ENCODE measurements at regions not wholly inside any gene's neighbourhood (a gene's known extent, or its start where the extent isn't known, plus 50 kb on each side); places are given as distances from the start of the nearest gene placed in this dataset.

DNA sequence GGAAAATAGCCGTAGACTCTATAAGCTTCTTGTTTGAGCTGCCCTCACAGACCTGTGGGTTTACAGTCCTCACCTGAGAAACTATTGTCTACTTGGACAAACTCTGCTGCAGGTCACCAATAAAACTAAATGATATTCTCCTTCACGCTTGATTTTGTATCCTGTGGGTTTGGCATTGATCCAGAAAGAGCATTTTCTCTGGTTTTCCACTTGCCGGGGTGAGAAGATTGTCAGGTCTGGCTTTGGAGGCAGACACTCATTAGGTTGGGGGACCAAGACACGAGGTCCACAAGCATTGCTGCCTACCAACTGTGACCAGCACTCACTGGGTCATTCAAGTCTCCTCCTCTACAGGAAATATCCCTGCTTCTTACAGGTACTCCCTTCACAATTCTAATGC lies 68.5 kb downstream of the CDC14C start:
- no peak for TF ChIP-seq YY1 (IDR thresholded peaks at IDR 0.05; ENCODE audit: insufficient read depth, insufficient read length)
- TF ChIP-seq SUZ12 (IDR thresholded peaks at IDR 0.05; ENCODE audit: extremely low read depth, insufficient read depth, insufficient read length) = no peak
- TF ChIP-seq ZNF274 (IDR thresholded peaks at IDR 0.05; ENCODE audit: low read depth, low read length) = no peak
- no peaks in the 10 kb centered on the region for H3K36me3 ChIP-seq (ENCODE audit: insufficient read depth, insufficient read length, low read length)
- no peak for DNase-seq (ENCODE audit: low read depth, low spot score)
- no peaks in the 10 kb centered on the region for H3K27me3 ChIP-seq (ENCODE audit: insufficient read depth, insufficient read length)
- no peak overlapping the region for H3K4me3 ChIP-seq (ENCODE audit: insufficient read length, low read depth)
- H3K4me1 ChIP-seq (ENCODE audit: insufficient read depth, insufficient read length) = no peaks in the 10 kb centered on the region
- no peak overlapping the region for H3K9ac ChIP-seq (ENCODE audit: insufficient read length, low read depth)
- H3K9me3 ChIP-seq (ENCODE audit: insufficient read depth, low read length) = no peaks in the 10 kb centered on the region

DNA sequence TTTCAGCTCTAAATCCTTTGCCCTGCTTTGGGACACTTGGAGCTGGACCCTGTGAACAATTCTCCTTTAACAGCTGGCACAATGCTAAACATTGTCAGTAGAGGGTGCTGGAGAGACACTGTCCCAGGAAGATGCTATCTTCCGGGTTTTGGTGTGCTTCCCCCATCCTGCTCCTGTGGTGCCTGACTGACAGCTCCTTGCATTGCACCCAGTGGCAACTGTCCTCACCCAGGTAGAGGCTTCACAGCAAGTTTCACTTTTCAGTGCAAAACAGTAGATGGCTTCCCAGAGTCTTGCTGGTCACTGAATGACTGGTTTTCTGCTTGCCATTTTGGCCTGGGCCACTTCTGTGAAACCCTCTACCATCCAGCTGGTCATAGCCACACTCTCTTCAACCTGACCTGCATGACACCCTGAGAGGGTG lies 77.3 kb downstream of the CDC14C start:
- no peaks in the 10 kb centered on the region for H3K9me3 ChIP-seq (ENCODE audit: insufficient read depth, low read length)
- DNase-seq (ENCODE audit: low read depth, low spot score) = peak; percentile 87
- no peaks in the 10 kb centered on the region for H3K27me3 ChIP-seq (ENCODE audit: insufficient read depth, insufficient read length)
- no peak overlapping the region for H3K4me3 ChIP-seq (ENCODE audit: insufficient read length, low read depth)
- no peaks in the 10 kb centered on the region for H3K36me3 ChIP-seq (ENCODE audit: insufficient read depth, insufficient read length, low read length)
- H3K9ac ChIP-seq (ENCODE audit: insufficient read length, low read depth) = no peak overlapping the region
- no peak for TF ChIP-seq YY1 (IDR thresholded peaks at IDR 0.05; ENCODE audit: insufficient read depth, insufficient read length)
- H3K4me1 ChIP-seq (ENCODE audit: insufficient read depth, insufficient read length) = no peaks in the 10 kb centered on the region

DNA sequence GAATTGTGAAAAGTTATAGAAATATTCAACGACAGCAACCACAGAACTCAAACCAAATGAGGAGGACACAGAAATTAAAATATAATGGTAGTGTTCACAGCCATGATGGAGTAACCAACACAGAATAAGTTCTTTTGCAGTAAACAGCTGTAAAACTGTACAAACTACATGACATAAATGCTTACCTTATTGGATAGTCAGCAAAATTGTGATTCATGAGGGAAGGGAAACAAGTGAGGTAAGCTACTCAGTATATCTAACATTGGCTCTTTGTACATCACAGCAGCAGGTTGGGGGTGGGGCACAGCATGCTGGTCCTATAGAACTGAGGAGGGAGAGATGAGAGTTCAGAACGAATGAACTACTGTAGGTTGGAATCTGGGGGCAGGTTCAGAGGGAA lies 86.4 kb downstream of the CDC14C start:
- H3K27me3 ChIP-seq (ENCODE audit: insufficient read depth, insufficient read length) = no peaks in the 10 kb centered on the region
- H3K4me3 ChIP-seq (ENCODE audit: insufficient read length, low read depth) = no peak overlapping the region
- H3K9me3 ChIP-seq (ENCODE audit: insufficient read depth, low read length) = peaks cover 13% of the 10 kb centered on the region
- TF ChIP-seq ZNF274 (IDR thresholded peaks at IDR 0.05; ENCODE audit: low read depth, low read length) (no peak), YY1 (IDR thresholded peaks at IDR 0.05; ENCODE audit: insufficient read depth, insufficient read length) (no peak), SUZ12 (IDR thresholded peaks at IDR 0.05; ENCODE audit: extremely low read depth, insufficient read depth, insufficient read length) (no peak)
- DNase-seq (ENCODE audit: low read depth, low spot score) = no peak
- no peaks in the 10 kb centered on the region for H3K36me3 ChIP-seq (ENCODE audit: insufficient read depth, insufficient read length, low read length)
- no peaks in the 10 kb centered on the region for H3K4me1 ChIP-seq (ENCODE audit: insufficient read depth, insufficient read length)
- no peak overlapping the region for H3K9ac ChIP-seq (ENCODE audit: insufficient read length, low read depth)

DNA sequence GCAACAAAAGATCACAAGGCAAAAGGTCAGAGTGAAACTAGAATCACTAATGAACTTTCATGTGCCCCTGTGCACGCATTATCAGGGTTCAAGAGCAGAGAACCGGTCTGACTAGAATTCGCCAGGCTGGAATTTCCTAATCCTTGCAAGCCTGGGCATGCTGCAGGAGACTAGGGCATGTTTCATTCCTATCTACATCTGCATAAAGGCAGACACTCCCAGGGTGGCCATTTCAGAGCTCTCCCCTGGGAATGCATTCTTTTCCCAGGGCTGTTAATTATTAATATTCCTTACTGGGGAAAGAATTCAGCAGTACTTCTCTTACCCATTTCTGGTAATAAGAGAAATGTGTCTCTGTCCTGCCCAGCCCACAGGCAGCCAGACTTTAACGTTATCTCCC lies 90.5 kb downstream of the CDC14C start:
- Histone ChIP-seq H3K4me3 (ENCODE audit: insufficient read length, low read depth) (no peak overlapping the region), H3K9ac (ENCODE audit: insufficient read length, low read depth) (no peak overlapping the region), H3K9me3 (ENCODE audit: insufficient read depth, low read length) (peaks cover 21% of the 10 kb centered on the region; the same call in 1 of the 2 replicates), H3K4me1 (ENCODE audit: insufficient read depth, insufficient read length) (no peaks in the 10 kb centered on the region), H3K36me3 (ENCODE audit: insufficient read depth, insufficient read length, low read length) (no peaks in the 10 kb centered on the region), H3K27me3 (ENCODE audit: insufficient read depth, insufficient read length) (no peaks in the 10 kb centered on the region)
- DNase-seq (ENCODE audit: low read depth, low spot score) = no peak
- TF ChIP-seq SUZ12 (IDR thresholded peaks at IDR 0.05; ENCODE audit: extremely low read depth, insufficient read depth, insufficient read length) = no peak
- no peak for TF ChIP-seq YY1 (IDR thresholded peaks at IDR 0.05; ENCODE audit: insufficient read depth, insufficient read length)
- no peak for TF ChIP-seq ZNF274 (IDR thresholded peaks at IDR 0.05; ENCODE audit: low read depth, low read length)

DNA sequence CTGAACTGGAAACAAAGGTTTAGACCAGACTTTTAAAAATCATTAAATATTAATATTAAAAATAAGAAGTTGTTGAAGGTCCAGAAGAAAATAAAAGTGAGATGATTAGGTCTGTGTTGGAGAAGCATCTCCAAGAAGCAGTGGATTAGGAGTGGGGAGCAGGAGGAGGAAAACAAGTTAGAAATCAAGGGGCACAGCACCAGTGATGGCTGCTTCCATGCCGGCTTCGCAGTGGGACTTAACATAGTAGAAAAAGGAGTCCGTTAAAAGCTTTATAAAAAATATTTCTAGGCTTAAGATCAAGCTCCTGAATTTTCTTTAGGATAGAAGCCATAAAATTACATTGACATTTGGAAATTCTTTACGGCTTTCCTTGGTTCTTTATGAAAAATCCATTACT lies 95.8 kb downstream of the CDC14C start:
- H3K9ac ChIP-seq (ENCODE audit: insufficient read length, low read depth) = no peak overlapping the region
- no peaks in the 10 kb centered on the region for H3K4me1 ChIP-seq (ENCODE audit: insufficient read depth, insufficient read length)
- H3K36me3 ChIP-seq (ENCODE audit: insufficient read depth, insufficient read length, low read length) = no peaks in the 10 kb centered on the region
- DNase-seq (ENCODE audit: low read depth, low spot score) = no peak
- no peak overlapping the region for H3K4me3 ChIP-seq (ENCODE audit: insufficient read length, low read depth)
- H3K9me3 ChIP-seq (ENCODE audit: insufficient read depth, low read length) = peaks cover 12% of the 10 kb centered on the region; the same call in 1 of the 2 replicates
- no peaks in the 10 kb centered on the region for H3K27me3 ChIP-seq (ENCODE audit: insufficient read depth, insufficient read length)
- no peak for TF ChIP-seq SUZ12 (IDR thresholded peaks at IDR 0.05; ENCODE audit: extremely low read depth, insufficient read depth, insufficient read length)
- no peak for TF ChIP-seq YY1 (IDR thresholded peaks at IDR 0.05; ENCODE audit: insufficient read depth, insufficient read length)
- no peak for TF ChIP-seq ZNF274 (IDR thresholded peaks at IDR 0.05; ENCODE audit: low read depth, low read length)

DNA sequence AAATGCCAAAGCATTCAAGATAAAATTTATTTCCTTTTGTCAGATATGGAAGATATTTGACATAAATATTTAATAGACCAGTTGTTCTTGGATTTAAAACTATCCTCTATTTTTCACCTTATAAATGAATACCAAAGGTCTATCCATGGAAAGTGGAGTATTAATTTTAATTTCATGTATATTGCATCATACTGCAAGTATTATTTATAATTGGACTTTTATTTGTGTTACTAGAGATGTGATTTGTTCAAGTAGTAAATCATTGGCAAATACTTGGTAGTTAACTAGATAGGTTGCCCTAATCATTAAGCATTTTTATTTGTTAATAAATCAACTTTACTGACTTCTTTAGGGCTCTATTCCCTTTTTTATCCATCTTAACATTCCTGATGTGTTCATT lies 98.1 kb downstream of the CDC14C start:
- Histone ChIP-seq H3K4me1 (ENCODE audit: insufficient read depth, insufficient read length) (no peaks in the 10 kb centered on the region), H3K9ac (ENCODE audit: insufficient read length, low read depth) (no peak overlapping the region), H3K9me3 (ENCODE audit: insufficient read depth, low read length) (no peaks in the 10 kb centered on the region), H3K4me3 (ENCODE audit: insufficient read length, low read depth) (no peak overlapping the region), H3K27me3 (ENCODE audit: insufficient read depth, insufficient read length) (no peaks in the 10 kb centered on the region), H3K36me3 (ENCODE audit: insufficient read depth, insufficient read length, low read length) (no peaks in the 10 kb centered on the region)
- no peak for DNase-seq (ENCODE audit: low read depth, low spot score)
- no peak for TF ChIP-seq YY1 (IDR thresholded peaks at IDR 0.05; ENCODE audit: insufficient read depth, insufficient read length)
- no peak for TF ChIP-seq ZNF274 (IDR thresholded peaks at IDR 0.05; ENCODE audit: low read depth, low read length)
- TF ChIP-seq SUZ12 (IDR thresholded peaks at IDR 0.05; ENCODE audit: extremely low read depth, insufficient read depth, insufficient read length) = no peak

DNA sequence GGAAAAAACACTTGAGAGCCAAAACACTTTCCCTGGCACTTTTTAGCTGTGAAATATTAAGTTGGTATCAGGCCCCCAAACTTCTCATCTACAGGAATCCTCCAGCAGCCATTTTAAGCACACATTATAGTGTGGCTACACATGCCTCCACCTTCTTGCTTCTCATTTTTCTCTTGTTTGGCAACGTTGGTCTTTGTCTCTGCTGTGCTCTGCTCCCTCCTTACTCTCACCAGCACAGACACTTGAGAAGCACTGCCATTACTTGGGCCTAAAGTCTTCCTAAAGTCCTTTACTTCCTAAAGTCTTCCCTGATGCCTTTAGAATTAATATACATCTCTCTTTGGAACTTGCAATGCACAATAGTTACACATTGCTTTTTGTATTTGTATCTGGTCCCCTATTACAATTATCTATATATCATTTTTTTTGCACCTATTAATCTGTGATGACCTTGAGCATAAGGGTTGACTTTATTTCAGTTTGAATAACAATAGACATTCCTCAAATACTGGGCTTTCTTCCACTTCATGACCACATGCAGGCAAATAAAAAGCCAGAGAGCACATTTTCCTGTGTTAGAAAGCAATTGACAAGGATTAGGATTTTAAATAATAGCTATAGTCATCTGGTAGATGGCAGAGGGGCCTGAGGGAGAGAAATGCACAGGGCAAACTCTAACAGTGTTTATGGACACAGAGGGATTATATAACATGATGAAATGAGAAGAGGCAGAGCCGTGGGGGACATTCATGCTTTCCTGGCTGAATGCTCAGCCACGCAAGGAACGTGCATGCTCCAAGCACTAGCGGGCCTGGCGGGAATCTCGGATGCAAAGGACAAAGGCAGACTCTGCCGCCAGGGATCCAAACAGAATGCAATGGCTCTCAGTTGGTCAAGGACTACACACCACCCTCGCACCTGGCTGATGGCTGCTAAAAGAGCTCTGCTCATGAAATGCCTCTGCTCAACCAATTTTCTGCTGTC lies 99.3 kb downstream of the CDC14C start:
- no peak overlapping the region for H3K9ac ChIP-seq (ENCODE audit: insufficient read length, low read depth)
- no peaks in the 10 kb centered on the region for H3K4me1 ChIP-seq (ENCODE audit: insufficient read depth, insufficient read length)
- H3K27me3 ChIP-seq (ENCODE audit: insufficient read depth, insufficient read length) = no peaks in the 10 kb centered on the region
- no peaks in the 10 kb centered on the region for H3K9me3 ChIP-seq (ENCODE audit: insufficient read depth, low read length)
- no peaks in the 10 kb centered on the region for H3K36me3 ChIP-seq (ENCODE audit: insufficient read depth, insufficient read length, low read length)
- TF ChIP-seq YY1 (IDR thresholded peaks at IDR 0.05; ENCODE audit: insufficient read depth, insufficient read length) (no peak), ZNF274 (IDR thresholded peaks at IDR 0.05; ENCODE audit: low read depth, low read length) (no peak), SUZ12 (IDR thresholded peaks at IDR 0.05; ENCODE audit: extremely low read depth, insufficient read depth, insufficient read length) (no peak)
- H3K4me3 ChIP-seq (ENCODE audit: insufficient read length, low read depth) = no peak overlapping the region
- DNase-seq (ENCODE audit: low read depth, low spot score) = no peak
